ENCODE measurements at regions not wholly inside any gene's neighbourhood (a gene's known extent, or its start where the extent isn't known, plus 50 kb on each side); places are given as distances from the start of the nearest gene placed in this dataset.

DNA sequence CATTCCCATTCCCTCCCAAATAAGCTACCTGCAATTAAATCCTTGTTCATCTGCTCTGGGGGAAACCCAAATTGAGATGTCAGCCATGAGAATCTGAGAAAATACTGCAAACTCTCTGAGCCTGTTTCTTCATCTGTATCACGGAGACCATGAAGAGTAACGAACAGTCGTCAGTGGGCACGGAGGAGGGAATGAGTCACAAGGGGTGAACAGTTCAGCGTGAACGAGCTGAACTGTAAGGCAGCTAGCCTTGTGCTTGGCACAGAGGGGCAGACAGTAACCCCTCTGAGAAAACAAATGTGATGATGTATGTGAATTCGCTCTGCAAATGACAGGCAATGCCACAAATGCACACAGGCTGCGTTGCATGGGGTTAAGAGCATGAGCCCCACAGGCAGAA is 288.7 kb downstream of the FOXO1 start:
- DNase-seq (ENCODE audit: low read depth), result peak; percentile 22
- TF ChIP-seq, protein P1, sequence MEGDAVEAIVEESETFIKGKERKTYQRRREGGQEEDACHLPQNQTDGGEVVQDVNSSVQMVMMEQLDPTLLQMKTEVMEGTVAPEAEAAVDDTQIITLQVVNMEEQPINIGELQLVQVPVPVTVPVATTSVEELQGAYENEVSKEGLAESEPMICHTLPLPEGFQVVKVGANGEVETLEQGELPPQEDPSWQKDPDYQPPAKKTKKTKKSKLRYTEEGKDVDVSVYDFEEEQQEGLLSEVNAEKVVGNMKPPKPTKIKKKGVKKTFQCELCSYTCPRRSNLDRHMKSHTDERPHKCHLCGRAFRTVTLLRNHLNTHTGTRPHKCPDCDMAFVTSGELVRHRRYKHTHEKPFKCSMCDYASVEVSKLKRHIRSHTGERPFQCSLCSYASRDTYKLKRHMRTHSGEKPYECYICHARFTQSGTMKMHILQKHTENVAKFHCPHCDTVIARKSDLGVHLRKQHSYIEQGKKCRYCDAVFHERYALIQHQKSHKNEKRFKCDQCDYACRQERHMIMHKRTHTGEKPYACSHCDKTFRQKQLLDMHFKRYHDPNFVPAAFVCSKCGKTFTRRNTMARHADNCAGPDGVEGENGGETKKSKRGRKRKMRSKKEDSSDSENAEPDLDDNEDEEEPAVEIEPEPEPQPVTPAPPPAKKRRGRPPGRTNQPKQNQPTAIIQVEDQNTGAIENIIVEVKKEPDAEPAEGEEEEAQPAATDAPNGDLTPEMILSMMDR (conservative IDR thresholded peaks at IDR 0.05; ENCODE audit: low read length), result no peak
- H3K4me3 ChIP-seq (ENCODE audit: low read length), result no peak overlapping the region

DNA sequence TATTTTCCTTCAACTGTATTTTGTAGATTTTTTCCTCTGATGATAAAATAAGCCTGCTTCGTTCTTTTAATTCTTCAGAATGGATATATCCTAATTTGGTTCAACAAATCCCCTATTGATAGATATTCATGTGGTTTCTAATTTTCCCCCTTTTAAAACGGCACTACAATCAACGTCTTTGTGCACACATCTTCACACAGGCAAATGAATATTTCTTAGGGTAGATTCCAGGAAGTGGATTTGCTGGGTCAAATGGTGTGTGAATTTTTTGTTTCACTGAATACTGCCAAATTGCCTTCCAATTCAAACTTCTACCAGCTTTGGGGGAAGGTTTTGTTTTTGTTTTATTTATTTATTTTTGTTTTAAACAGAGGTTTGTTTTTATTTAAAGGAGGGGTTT is 287.2 kb downstream of the FOXO1 start:
- H3K4me3 ChIP-seq (ENCODE audit: low read length), result no peak overlapping the region
- DNase-seq (ENCODE audit: low read depth), result no peak
- TF ChIP-seq, protein P1 (conservative IDR thresholded peaks at IDR 0.05; ENCODE audit: low read length), result no peak

DNA sequence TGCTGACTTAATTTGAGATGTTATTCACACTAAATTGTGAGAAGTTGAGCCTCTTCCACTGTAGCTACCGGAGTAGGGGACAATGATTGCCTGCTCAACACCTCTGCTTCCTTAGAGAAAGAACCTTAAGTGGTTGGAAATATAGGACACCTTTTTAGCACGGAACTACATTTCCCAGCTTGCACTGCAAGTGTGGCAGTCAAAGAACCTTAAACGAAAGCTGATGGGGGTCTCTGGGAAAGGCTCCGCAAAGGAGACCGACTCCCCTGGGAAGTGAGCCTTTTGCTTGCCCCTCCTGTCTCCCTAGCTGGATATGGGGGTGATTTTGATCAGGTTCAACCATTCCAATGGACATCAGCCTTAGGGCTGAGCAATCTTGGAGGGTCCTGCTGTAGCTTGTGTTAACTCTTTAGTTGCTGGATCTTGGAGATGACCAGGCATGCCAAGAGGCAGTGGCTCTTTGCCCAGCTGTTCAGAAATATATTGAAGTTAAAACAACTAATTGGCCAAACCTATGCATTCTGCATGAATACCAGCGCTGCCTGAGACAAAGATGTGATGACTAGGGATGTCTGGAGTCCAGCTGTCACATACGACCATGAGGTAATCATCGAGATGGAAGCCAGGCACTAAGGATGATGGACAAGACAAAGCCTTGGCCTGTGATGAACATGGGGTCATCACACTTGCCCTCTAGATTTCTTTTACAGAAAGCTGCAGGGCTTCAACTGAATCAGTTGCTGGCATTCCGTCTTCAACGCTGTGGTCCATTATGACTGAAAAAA is 286.5 kb downstream of the FOXO1 start:
- H3K4me3 ChIP-seq (ENCODE audit: low read length), result no peak overlapping the region
- TF ChIP-seq, protein P1 (conservative IDR thresholded peaks at IDR 0.05; ENCODE audit: low read length), result no peak
- no peak for DNase-seq (ENCODE audit: low read depth)

DNA sequence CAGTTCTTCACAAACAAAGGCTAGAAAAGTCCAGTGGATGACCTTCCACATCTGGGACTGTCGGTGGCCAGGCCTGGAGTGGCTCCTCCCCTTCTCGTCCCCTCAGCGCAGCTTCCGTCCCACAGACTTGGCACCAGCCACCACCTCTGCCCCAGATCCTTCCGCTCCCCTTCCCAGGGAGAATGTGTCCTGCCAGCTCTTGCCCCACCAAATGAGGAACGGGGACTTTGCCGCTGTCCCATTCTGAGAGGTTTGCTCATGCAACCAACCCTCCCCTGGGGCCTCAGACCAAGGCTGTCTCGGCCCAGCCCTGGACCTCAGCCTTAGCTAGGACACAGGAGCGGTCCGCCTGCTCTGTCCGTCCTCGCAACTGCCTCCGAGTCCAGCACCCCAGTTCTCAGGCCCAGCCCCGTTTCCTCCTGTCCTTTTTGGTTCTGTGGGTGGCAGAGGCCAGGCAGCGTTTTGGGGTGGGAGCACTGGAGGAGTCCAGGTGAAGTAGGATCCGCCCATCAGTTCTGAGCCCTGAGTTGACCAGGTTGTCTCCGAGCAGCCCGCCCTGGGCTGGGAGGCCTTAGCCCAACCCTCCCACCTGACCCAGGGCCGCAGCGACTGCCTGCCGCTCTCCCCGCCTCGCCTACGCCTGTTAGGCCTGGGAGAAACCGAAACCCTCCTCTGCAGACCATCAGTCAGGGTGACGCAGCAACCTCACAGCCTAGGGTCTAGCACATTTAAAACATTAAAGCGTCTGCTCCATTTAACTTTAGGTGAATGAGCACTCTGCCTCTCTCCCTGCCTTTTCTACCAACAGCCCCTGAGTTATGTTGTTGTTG is 284.3 kb downstream of the FOXO1 start:
- H3K4me3 ChIP-seq (ENCODE audit: low read length), result no peak overlapping the region
- no peak for DNase-seq (ENCODE audit: low read depth)

DNA sequence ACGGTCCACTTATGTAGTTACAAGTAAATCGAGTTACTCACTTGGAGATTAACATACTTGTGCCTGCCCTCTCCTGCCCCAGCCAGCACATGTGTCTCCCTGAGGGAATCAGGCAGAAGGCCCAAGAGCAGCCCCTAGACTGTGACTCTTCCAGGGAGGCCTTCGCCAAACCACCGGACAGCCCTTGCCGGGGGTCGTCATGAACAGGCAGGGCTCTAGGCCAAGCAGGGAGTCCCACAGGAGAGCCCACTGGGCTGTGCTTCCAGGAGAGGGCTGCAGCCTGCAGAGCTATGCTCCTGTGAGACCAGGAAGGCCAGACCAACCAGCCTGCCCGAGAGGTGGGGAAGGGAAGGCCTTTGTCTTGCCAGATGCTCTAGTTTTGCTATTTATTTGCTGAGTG is 283.3 kb downstream of the FOXO1 start:
- no peak overlapping the region for H3K4me3 ChIP-seq (ENCODE audit: low read length)
- TF ChIP-seq, protein P1 (conservative IDR thresholded peaks at IDR 0.05; ENCODE audit: low read length), result no peak
- no peak for DNase-seq (ENCODE audit: low read depth)

More for the DNA sequence above, 284.3 kb downstream of the FOXO1 start:
- TF ChIP-seq, protein P1 (conservative IDR thresholded peaks at IDR 0.05; ENCODE audit: low read length), result no peak

DNA sequence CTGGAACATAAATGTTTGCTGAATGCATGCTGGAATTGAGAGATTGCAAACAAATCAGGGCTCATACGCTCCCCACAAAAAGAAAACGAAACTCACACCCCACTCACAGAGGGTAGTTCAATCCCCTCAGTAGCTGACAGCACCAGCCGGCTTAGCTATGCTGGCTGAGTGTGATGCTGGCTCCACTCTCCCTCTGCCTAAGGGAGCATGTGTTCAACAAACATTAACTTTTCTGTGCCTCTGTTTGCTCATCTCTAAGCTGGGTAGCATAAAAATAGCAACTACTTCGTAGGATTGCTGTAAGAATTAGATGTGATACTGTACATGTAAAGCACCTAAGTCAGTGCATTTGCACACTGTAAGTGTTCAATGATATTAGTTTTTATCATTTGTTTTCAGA is 282.6 kb downstream of the FOXO1 start:
- no peak for DNase-seq (ENCODE audit: low read depth)
- no peak overlapping the region for H3K4me3 ChIP-seq (ENCODE audit: low read length)
- TF ChIP-seq, protein P1 (conservative IDR thresholded peaks at IDR 0.05; ENCODE audit: low read length), result no peak

All from AG10803 (cell line).